Kidney (tissue), 13 donors: ENCODE measurements at regions not wholly inside any gene's neighbourhood (a gene's known extent, or its start where the extent isn't known, plus 50 kb on each side); places are given as distances from the start of the nearest gene placed in this dataset.

Experiments used
- DNase-seq, 5 donors: peaks; one replicate each; pipeline ENCODE4 v3.0.0-alpha.2; 2013 to 2020
- FAIRE-seq: peaks from 2 replicates; lab custom pipeline; 2012; peaks lifted over from hg19 to GRCh38; lab: Jason Lieb, UNC
- H3K27ac ChIP-seq, 2 donors: one replicate each; pipeline ENCODE4 v1.7.0; 2013; ENCODE audit warnings: low read depth in 2 of 2, low read length in 2 of 2, inconsistent platforms in 1 of 2
- H3K27me3 ChIP-seq: one replicate; pipeline ENCODE4 v1.7.1; 2013; ENCODE audit warnings: low read length, inconsistent platforms; ENCODE audit not compliant: control insufficient read depth, insufficient read depth
- H3K36me3 ChIP-seq, 3 donors: one replicate each; pipeline versions ENCODE4 v1.7.0 to v1.7.1; 2013; ENCODE audit warnings: low read length in 3 of 3, control low read depth in 1 of 3, inconsistent platforms in 1 of 3; ENCODE audit not compliant: insufficient read depth in 3 of 3, control insufficient read depth in 2 of 3
- H3K4me1 ChIP-seq, 3 donors: one replicate each; pipeline versions ENCODE4 v1.7.0 to v1.7.1; 2013; ENCODE audit warnings: low read length in 3 of 3, inconsistent platforms in 1 of 3, low read depth in 1 of 3; ENCODE audit not compliant: control insufficient read depth in 2 of 3, insufficient read depth in 2 of 3
- H3K4me3 ChIP-seq, 3 donors: one replicate each; pipeline versions ENCODE4 v1.7.0 to v1.8.1; 2013; ENCODE audit warnings: low read length in 3 of 3, control low read depth in 1 of 3, inconsistent platforms in 1 of 3
- H3K9ac ChIP-seq, 3 donors: one replicate each; pipeline versions ENCODE4 v1.7.0 to v1.7.1; 2013; ENCODE audit warnings: low read length in 3 of 3, control low read depth in 1 of 3, inconsistent platforms in 1 of 3
- H3K9me3 ChIP-seq, 3 donors: one replicate each; pipeline versions ENCODE4 v1.7.0 to v1.7.1; 2013; ENCODE audit warnings: low read length in 3 of 3, control low read depth in 1 of 3, inconsistent platforms in 1 of 3; ENCODE audit not compliant: control insufficient read depth in 2 of 3, insufficient read depth in 1 of 3
- intact Hi-C: fragments of 100-400 bp; cut with DNase I; formaldehyde crosslinking; loops from one replicate; pipeline ENCODE4 v1.11.1; 2022
- TF ChIP-seq, protein P1 (sequence below): IDR thresholded peaks from 3 replicates; pipeline ENCODE4 v1.5.1; 2012; ENCODE audit warnings: mild to moderate bottlenecking, moderate library complexity, borderline replicate concordance; ENCODE audit not compliant: insufficient read depth; ENCODE audit errors: extremely low read depth
- donor health status: control.
- donor health status: control.
- donor health status: control.
- donor health status: control.
- donor health status: control.
- donor health status: DM: yes; HTN: yes; CAD: no.
- donor health status: Normal renal cell carcinoma (clear cell type).

DNA sequence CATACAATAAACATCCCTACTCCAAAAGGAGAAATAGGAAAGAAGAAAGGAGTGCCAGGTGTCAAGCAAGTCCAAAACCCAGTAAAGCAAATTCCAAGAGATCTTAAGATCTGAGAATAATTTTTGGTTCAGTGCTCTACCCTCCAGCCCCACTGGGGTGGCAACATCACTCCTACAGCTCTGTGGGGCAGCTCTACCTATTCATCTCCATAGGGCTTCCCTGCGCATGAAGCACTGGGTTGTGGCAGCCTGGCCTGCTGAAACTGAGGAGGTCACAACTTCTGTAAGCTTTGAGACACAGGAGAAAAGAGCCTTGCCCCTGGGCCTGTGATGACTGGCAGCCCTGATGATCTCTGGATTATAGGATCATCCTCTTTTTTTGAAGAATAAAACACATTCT lies 378.2 kb upstream of the SOX14 start:
- Histone ChIP-seq H3K9ac (no peak overlapping the region), H3K9me3 (no peaks in the 10 kb centered on the region), H3K27ac (no peak overlapping the region), H3K4me1 (no peaks in the 10 kb centered on the region), H3K36me3 (no peaks in the 10 kb centered on the region), H3K4me3 (no peak overlapping the region), H3K27me3 (no peaks in the 10 kb centered on the region)
- intact Hi-C loops, result no loop called here
- DNase-seq (no peak), FAIRE-seq (no peak)
- TF ChIP-seq, protein P1, sequence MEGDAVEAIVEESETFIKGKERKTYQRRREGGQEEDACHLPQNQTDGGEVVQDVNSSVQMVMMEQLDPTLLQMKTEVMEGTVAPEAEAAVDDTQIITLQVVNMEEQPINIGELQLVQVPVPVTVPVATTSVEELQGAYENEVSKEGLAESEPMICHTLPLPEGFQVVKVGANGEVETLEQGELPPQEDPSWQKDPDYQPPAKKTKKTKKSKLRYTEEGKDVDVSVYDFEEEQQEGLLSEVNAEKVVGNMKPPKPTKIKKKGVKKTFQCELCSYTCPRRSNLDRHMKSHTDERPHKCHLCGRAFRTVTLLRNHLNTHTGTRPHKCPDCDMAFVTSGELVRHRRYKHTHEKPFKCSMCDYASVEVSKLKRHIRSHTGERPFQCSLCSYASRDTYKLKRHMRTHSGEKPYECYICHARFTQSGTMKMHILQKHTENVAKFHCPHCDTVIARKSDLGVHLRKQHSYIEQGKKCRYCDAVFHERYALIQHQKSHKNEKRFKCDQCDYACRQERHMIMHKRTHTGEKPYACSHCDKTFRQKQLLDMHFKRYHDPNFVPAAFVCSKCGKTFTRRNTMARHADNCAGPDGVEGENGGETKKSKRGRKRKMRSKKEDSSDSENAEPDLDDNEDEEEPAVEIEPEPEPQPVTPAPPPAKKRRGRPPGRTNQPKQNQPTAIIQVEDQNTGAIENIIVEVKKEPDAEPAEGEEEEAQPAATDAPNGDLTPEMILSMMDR, result no peak

DNA sequence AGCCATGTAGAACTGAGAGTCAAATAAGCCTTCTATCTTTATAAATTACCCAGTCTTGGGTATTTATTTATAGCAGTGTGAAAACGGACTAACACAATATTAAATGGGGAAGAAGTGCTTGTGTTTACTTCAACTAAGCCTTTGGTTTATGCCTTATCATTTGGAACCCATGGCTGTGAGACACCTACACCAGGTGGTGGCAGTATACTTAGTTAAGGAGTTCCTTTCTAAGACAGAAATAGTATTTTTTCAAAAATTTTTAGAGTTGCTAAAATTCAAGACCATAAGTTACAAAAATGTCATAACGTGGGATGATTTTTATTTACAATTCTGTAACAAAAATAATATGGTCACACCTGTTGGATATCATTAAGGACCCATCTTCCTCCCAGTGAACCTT lies 354.5 kb upstream of the SOX14 start:
- Histone ChIP-seq H3K36me3 (no peaks in the 10 kb centered on the region), H3K9me3 (no peaks in the 10 kb centered on the region), H3K27ac (no peak overlapping the region), H3K27me3 (no peaks in the 10 kb centered on the region), H3K4me1 (no peaks in the 10 kb centered on the region), H3K4me3 (no peak overlapping the region), H3K9ac (no peak overlapping the region)
- DNase-seq, result no peak
- TF ChIP-seq, protein P1, result no peak
- intact Hi-C loops, result no loop called here
- no peak for FAIRE-seq

DNA sequence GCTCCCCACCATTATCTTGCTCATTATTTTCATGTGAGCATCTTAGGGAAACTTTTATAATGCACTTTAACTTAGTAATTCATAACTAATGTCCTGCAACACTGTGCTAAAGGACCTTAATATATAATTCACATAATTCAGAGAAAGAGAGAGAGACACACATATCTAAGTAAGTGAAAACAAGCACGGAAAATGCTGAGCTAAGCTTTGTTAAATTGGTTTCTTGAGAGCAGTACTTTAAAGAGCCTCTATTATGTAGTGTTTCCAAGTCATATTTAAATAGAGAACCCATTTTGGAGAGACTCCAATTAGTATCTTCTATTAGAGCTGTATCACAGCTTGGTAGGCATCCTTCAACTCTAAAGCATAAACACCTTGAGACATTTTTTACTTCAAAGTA lies 354.1 kb upstream of the SOX14 start:
- Histone ChIP-seq H3K36me3 (no peaks in the 10 kb centered on the region), H3K4me1 (no peaks in the 10 kb centered on the region), H3K27ac (no peak overlapping the region), H3K9ac (no peak overlapping the region), H3K9me3 (no peaks in the 10 kb centered on the region), H3K27me3 (no peaks in the 10 kb centered on the region), H3K4me3 (no peak overlapping the region)
- TF ChIP-seq, protein P1, result no peak
- intact Hi-C loops, result no loop called here
- DNase-seq, result no peak
- no peak for FAIRE-seq
